ENCODE measurements at regions not wholly inside any gene's neighbourhood (a gene's known extent, or its start where the extent isn't known, plus 50 kb on each side); places are given as distances from the start of the nearest gene placed in this dataset.
"Not testable (repeated sequence)": the region's sequence is repeated elsewhere in the genome, so short reads cannot be mapped to it uniquely, and the experiment has no call there.

- DNase-seq, result no peak
These were observed 191.8 kb downstream of the CGGBP1 start for GRCh38 chr3:87867001-87867400.

- DNase-seq, result no peak
These were observed 202.7 kb downstream of the CGGBP1 start for GRCh38 chr3:87856126-87856525.

- DNase-seq, result no peak
These were observed 203.2 kb downstream of the CGGBP1 start for GRCh38 chr3:87855616-87856015.

- no peak for DNase-seq
These were observed 203.6 kb downstream of the CGGBP1 start for GRCh38 chr3:87855211-87855610.

- no peak for DNase-seq
These were observed 210.8 kb downstream of the CGGBP1 start for GRCh38 chr3:87848003-87848402.

- DNase-seq, result peak; percentile 43
These were observed 221.7 kb downstream of the CGGBP1 start for GRCh38 chr3:87837076-87837475.

GRCh38 chr3:87836026-87836425 lies 222.8 kb downstream of the CGGBP1 start:
- no peak for DNase-seq

GRCh38 chr3:87835236-87835635 lies 223.6 kb downstream of the CGGBP1 start:
- no peak for DNase-seq

- no peak for DNase-seq
These were observed 224.5 kb downstream of the CGGBP1 start for GRCh38 chr3:87834327-87834726.

- no peak for DNase-seq
These were observed 225.8 kb downstream of the CGGBP1 start for GRCh38 chr3:87833039-87833377.

- DNase-seq, result peak; percentile 76
These were observed 230.8 kb downstream of the CGGBP1 start for GRCh38 chr3:87828046-87828445.

- DNase-seq, result no peak
These were observed 236.2 kb downstream of the CGGBP1 start for GRCh38 chr3:87822563-87822962.

- DNase-seq, result not testable (repeated sequence)
These were observed 245.3 kb downstream of the CGGBP1 start for GRCh38 chr3:87813503-87813902.

- no peak for DNase-seq
These were observed 246.9 kb downstream of the CGGBP1 start for GRCh38 chr3:87811953-87812352.

- DNase-seq, result no peak
These were observed 248.3 kb downstream of the CGGBP1 start for GRCh38 chr3:87810452-87811016.

- no peak for DNase-seq
These were observed 253.1 kb downstream of the CGGBP1 start for GRCh38 chr3:87805670-87806069.

- DNase-seq, result no peak
These were observed 257.4 kb downstream of the CGGBP1 start for GRCh38 chr3:87801409-87801808.

GRCh38 chr3:87800516-87800915 lies 258.3 kb downstream of the CGGBP1 start:
- no peak for DNase-seq

- no peak for DNase-seq
These were observed 260.2 kb downstream of the CGGBP1 start for GRCh38 chr3:87798567-87798947.

- no peak for DNase-seq
These were observed 260.8 kb downstream of the CGGBP1 start for GRCh38 chr3:87797872-87798566.

- DNase-seq, result peak; percentile 27
These were observed 262.0 kb downstream of the CGGBP1 start for GRCh38 chr3:87796843-87797185.

GRCh38 chr3:87796137-87796842 lies 262.5 kb downstream of the CGGBP1 start:
- DNase-seq, result peak; percentile 25

GRCh38 chr3:87795701-87796100 lies 263.1 kb downstream of the CGGBP1 start:
- DNase-seq, result no peak

- no peak for DNase-seq
These were observed 265.4 kb downstream of the CGGBP1 start for GRCh38 chr3:87793337-87793877.

Data from MV-4-11 (cell line).